OCI-LY3 (cell line): ENCODE measurements at regions not wholly inside any gene's neighbourhood (a gene's known extent, or its start where the extent isn't known, plus 50 kb on each side); places are given as distances from the start of the nearest gene placed in this dataset.

Experiments used
- EZH2phosphoT487 ChIP-seq: fragments of 200-600 bp; shearing (Covaris generic); IDR thresholded peaks from 2 replicates; pipeline ENCODE4 v1.6.1; 2018; ENCODE audit warnings: antibody characterized with exemption, mixed run types, low read depth
- TF ChIP-seq, protein P1 (sequence below): fragments of 200-600, 300-600 bp; sonication (generic); IDR thresholded peaks from 2 replicates; pipeline ENCODE4 v1.5.1; 2014; ENCODE audit warnings: antibody characterized with exemption, low read length, low read depth

DNA sequence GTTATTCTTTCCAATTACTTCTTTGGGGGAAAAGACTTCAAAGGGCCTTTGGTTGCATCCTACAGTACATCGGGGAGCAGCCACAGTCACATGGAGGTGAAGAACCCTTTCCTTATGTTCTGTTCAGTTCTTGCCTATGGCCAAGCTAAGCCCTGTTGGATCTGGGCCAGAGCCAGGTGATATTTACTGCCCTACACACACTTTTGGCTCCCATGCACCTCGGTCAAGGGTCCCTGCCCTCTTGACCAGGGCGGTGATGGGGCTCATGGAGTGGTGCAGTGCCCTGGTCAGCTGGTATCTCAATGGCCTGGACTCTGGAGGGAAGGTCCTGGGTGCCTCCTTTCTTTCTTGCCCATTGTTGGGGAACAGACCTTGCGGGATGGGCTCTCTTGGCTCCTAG is 98.7 kb downstream of the VAPA start:
- TF ChIP-seq, protein P1, sequence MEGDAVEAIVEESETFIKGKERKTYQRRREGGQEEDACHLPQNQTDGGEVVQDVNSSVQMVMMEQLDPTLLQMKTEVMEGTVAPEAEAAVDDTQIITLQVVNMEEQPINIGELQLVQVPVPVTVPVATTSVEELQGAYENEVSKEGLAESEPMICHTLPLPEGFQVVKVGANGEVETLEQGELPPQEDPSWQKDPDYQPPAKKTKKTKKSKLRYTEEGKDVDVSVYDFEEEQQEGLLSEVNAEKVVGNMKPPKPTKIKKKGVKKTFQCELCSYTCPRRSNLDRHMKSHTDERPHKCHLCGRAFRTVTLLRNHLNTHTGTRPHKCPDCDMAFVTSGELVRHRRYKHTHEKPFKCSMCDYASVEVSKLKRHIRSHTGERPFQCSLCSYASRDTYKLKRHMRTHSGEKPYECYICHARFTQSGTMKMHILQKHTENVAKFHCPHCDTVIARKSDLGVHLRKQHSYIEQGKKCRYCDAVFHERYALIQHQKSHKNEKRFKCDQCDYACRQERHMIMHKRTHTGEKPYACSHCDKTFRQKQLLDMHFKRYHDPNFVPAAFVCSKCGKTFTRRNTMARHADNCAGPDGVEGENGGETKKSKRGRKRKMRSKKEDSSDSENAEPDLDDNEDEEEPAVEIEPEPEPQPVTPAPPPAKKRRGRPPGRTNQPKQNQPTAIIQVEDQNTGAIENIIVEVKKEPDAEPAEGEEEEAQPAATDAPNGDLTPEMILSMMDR = no peak
- no peak for TF ChIP-seq EZH2phosphoT487
